GM04504 (cell line): ENCODE measurements at regions not wholly inside any gene's neighbourhood (a gene's known extent, or its start where the extent isn't known, plus 50 kb on each side); places are given as distances from the start of the nearest gene placed in this dataset.

Source experiments
- DNase-seq: peaks from one replicate; pipeline ENCODE4 v3.0.0-alpha.2; 2012; ENCODE audit warnings: low read depth

GRCh38 chr15:39426552-39427532 is 154.0 kb upstream of the THBS1 start:
- DNase-seq: peak; percentile 52

DNA sequence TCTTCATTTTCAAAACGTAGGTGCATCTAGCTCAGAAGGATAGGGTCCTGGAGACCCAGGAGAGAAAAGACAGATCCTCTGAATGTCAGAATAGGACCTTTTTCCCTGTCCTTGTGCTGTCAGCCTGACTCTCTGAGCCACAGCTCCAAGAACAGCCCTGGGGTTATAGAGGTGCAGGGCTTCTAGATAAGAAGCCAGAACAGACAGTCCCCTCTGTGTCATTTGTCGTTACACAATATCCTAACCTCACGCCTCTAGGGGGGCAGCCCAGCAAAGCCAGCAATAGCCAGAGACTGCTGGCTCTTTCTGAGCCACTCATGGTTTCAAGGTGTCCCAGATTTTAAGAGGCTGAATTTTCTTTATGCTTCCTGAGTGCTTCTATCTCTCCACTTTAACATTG is 153.2 kb upstream of the THBS1 start:
- no peak for DNase-seq

DNA sequence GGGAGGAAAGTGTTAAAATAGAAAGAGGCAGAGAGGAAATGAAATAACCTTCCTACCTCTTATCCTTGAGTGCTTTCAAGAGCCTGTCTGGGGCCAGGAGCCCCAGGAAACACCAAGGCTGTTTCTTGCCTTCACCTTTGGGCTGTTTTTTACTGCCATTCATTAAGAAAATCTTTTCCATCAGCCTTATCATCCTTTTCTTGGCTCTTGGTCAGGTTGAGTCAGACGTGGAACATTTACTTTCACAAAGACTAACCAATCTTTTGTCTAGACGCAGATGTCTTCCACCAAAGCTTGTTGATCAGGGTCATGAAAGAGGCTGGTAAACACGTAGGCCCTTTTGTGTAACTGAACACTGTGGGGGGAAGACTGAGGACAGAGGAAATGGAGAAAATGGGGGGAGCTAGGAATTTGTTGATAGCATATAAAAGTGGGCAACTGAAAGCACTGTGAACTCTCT is 151.0 kb upstream of the THBS1 start:
- peak; percentile 56 for DNase-seq

- no peak for DNase-seq
These were observed 150.5 kb upstream of the THBS1 start for GRCh38 chr15:39430389-39430788.

DNA sequence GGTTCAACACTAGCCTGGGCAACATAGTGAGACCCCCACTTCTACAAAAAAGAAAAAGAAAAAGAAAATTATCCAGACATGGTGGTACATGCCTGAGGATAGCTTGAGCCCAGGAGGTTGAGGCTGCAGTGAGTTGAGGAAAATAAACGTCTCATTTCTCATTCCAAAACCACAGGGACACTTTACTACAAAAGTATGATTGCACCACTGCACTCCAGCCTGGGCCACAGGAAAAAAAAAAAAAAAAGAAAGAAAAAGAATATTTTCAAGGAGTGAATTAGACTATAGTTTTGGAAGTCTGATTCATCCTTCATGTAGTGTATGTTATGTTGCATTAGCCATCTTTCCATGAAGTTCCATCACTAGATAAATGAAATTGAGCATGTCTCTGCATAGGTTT is 149.5 kb upstream of the THBS1 start:
- no peak for DNase-seq

GRCh38 chr15:39432026-39432425 is 148.9 kb upstream of the THBS1 start:
- DNase-seq: no peak

DNA sequence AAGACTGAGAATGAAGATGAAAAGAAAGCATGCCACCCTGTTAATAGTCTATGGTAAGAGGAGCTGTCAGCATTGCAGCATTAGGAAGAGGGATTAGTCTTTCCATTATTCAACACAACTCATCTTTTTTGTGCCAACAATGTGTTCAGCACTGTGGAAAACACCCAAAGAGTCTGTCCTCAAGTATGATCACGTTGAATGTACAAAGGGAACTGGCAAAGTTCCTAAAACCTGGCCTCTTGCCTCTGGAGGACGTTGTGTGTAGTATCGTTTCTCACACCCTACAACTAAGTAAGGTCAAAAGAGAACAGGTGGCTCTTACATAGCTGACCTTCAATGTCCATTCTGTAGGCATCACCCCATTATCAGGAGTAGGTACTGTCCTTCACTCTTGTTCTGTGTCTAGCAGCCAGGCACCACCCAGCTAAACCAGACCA is 147.9 kb upstream of the THBS1 start:
- DNase-seq: no peak

GRCh38 chr15:39433376-39433775 is 147.5 kb upstream of the THBS1 start:
- no peak for DNase-seq

- no peak for DNase-seq
These were observed 146.7 kb upstream of the THBS1 start for GRCh38 chr15:39434163-39434562.

GRCh38 chr15:39434751-39435238 is 146.1 kb upstream of the THBS1 start:
- DNase-seq: no peak

DNA sequence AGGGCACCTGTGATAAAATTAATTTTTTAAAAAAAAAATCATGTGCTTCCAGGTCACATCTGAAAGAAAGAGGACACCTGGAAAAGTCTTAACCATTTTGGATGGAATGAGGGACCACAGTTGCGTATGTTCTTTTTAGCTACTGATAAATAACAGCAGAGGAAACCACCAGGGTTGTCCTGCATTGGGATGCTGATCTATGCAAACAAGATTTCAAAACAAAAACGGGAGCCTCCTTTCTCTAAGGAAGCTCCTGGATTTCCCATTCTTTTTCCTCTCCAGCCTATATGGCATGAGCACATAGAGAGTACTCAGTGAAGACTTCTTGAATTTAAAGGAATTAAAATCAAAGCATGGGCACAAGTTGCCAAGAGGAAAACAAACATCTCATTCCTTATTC is 145.6 kb upstream of the THBS1 start:
- no peak for DNase-seq

- DNase-seq: no peak
These were observed 142.6 kb upstream of the THBS1 start for GRCh38 chr15:39438260-39438659.

DNA sequence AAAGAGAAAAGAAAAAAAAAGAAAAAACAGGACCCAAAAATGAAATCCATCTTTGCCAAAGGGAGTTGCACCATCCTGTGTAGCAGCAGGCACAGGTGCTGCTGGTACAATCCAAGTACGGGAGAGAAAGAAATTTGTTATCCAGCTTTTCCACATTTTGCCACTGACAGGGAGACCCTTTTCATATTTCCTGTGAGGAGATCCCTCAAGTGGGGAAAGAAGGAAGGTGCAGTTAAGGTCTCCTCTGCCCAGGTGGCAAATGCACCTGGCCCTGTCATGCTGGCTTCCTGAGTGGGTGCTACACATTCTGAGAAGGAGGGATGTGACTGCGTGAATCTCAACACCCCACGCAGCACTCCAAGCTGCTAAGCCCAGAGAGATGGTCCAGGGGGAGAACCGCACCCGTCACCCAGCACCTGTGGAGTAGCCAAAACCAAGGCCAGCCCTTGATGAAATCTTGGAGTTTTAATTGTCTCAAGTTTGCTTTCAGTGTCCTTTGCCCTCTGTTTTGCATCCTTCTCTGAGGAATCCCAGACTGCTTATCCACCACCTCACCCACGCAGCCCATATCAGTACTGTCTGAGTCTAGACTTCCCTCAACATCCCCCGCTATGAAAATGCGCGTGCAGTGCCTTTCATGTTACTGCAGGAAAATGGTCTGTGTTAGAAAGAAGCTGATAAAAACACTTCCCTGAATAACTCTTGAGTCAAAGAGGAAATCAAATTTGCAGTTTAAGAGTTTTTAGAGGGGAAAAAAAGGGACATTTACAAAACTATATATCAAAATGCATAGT is 141.9 kb upstream of the THBS1 start:
- DNase-seq: no peak

DNA sequence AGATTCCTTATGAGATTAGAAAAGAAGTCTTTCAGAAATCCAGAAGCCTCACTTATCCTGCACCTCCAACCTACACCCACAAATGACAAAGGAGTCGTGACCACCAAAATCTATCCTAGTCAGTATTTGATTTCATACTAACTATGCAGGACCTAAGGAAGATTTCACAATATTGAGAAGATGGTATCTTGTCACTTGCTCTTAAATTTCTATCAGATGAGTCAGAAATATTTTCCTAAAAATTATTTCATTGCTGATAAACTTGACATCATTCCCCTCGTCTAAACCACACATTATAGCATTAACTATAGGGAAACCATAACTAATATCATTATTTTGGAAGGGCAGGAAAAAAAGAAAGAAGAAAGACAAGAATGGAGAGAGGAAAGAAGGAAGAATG is 138.0 kb upstream of the THBS1 start:
- DNase-seq: no peak

DNA sequence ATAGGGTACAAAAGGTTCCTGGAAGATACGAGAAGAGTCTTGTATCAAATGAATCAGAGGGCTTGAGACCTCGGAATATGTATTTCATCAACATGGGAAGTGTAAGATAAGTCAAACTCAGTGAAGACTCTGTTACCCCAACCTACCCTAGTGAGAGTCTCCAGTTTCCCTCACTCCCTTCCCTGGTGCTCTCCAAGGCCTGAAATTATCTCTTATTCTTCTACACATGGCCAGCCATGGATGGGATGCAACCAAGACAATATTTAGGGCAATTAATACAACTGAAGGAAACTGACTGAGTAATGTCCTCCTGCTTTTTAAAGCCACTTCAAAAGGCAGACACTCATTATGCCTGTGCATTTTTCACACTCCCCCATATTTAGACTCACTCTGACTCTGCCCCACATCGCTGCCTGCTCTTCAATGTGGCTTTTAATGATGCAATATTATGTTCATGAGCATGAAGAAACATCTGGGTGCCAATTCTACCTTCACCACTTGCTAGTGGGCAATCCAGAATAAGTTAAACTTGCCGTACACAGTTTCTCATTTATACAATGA is 137.1 kb upstream of the THBS1 start:
- DNase-seq: no peak

- no peak for DNase-seq
These were observed 136.0 kb upstream of the THBS1 start for GRCh38 chr15:39444735-39445470.

DNA sequence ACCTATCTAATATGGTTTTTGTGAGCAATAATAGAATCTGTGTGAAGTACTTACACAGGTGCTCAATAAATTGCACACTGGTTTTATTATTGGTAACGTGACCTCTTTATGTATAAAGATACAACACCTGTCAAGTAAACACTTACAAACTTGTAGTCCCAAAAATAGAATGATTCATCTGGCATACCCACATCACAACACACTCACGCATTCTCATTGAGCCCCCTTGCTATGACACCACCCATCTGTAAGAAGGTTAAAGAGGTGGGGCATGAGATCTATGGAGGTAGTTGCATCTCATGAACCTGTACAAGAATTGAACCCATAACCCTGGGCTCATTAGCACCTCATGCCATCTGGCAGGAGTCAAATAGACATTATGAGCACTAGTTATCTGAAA is 134.9 kb upstream of the THBS1 start:
- DNase-seq: no peak

GRCh38 chr15:39447346-39447745 is 133.5 kb upstream of the THBS1 start:
- DNase-seq: no peak

DNA sequence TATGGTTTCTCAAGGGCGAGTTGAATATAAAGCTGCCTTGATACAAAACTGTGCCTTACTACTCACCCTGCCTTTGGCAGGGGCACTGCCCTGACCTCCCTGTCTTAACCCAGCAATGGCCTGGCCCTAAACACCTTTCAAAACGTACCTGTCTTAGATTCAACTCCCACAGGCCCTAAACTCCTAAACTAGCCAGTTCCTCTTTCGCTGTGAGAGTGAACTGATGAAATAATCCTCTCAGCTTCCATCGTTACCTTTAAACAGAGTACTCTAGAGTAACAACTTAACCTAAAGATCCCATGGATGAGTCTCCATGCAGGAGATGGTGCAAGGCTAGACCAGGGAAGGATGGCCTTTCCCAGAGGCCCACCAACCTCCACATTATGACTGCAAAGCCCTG is 133.0 kb upstream of the THBS1 start:
- no peak for DNase-seq

DNA sequence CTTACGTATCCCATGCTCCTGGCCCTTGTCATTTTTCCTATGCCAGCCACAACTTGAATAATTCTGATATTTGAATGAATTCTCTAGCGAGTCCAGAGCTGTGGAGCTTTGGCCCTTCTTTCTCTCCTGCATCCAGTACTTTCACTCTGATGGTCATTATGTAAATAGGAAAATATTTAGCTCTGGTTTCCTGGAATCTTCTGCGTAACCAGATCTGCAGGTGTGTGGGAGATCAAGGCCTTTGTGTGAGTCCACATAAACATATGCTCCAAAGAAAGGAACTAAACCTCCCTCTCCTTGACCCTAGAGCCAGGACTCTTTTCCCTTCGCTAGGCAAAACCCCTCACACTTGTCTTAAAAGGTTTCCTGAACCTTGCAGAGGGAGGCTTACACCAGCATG is 132.5 kb upstream of the THBS1 start:
- DNase-seq: no peak

- DNase-seq: peak; percentile 43
These were observed 129.7 kb upstream of the THBS1 start for GRCh38 chr15:39451121-39451688.
